ENCODE measurements at regions not wholly inside any gene's neighbourhood (a gene's known extent, or its start where the extent isn't known, plus 50 kb on each side); places are given as distances from the start of the nearest gene placed in this dataset.

- Histone ChIP-seq H4K91ac (ENCODE audit: low read depth, low read length, poor library complexity) (no peak overlapping the region), H3K27ac (replicated peaks; ENCODE audit: low read length) (no peak overlapping the region), H2AFZ (ENCODE audit: low read length) (no peak overlapping the region), H3K23ac (ENCODE audit: low read depth, low read length, poor library complexity) (no peak overlapping the region), H3K4me1 (ENCODE audit: control insufficient read depth in 2 of 2, insufficient read depth in 1 of 2, low read depth in 1 of 2, low read length in 2 of 2) (no peaks in the 10 kb centered on the region), H3K9me3 (replicated peaks in 1 of 2; ENCODE audit: control insufficient read depth in 2 of 2, insufficient read depth in 1 of 2, low read depth in 1 of 2, low read length in 2 of 2) (peaks cover 0 to 2% of the 10 kb centered on the region in 2 donors), H3K79me1 (ENCODE audit: low read depth, low read length) (no peaks in the 10 kb centered on the region), H2AK5ac (ENCODE audit: low read depth, low read length) (no peak overlapping the region), H3K4me3 (ENCODE audit: low read length in 2 of 2) (no peak overlapping the region), H2BK15ac (ENCODE audit: low read length) (no peak overlapping the region), H2BK120ac (ENCODE audit: low read depth, low read length) (no peak overlapping the region), H2BK12ac (ENCODE audit: low read length) (no peak overlapping the region), H3K14ac (ENCODE audit: low read length) (no peak overlapping the region), H3K4me2 (ENCODE audit: insufficient read depth, low read length, poor library complexity, severe bottlenecking) (no peak overlapping the region), H2BK5ac (ENCODE audit: low read length) (no peak overlapping the region), H3K27me3 (ENCODE audit: control insufficient read depth in 3 of 3, insufficient read depth in 3 of 3, low read depth in 1 of 3, low read length in 3 of 3) (peaks cover 0 to 6% (median 0%) of the 10 kb centered on the region in 3 experiments), H4K8ac (ENCODE audit: low read depth, low read length) (no peak overlapping the region), H3K36me3 (replicated peaks in 1 of 2; ENCODE audit: control insufficient read depth in 2 of 2, insufficient read depth in 2 of 2, low read length in 2 of 2) (no peaks in the 10 kb centered on the region), H3K9ac (ENCODE audit: low read depth, low read length, poor library complexity) (no peak overlapping the region), H3K4ac (ENCODE audit: low read length) (no peak overlapping the region), H3K18ac (ENCODE audit: low read length) (no peak overlapping the region)
- no CpG with 5 or more reads among the region's 5 CpGs for WGBS, 2 donors (ENCODE audit: extremely low coverage in 2 of 2, insufficient read length in 2 of 2, insufficient replicate concordance in 1 of 2)
- DNase-seq (ENCODE audit: low spot score), result no peak
Observed at GRCh38 chr10:113340282-113340681, 212.6 kb upstream of the HABP2 start.

- H4K91ac ChIP-seq (ENCODE audit: low read depth, low read length, poor library complexity), result no peak overlapping the region
- H2BK120ac ChIP-seq (ENCODE audit: low read depth, low read length), result no peak overlapping the region
- H3K9ac ChIP-seq (ENCODE audit: low read depth, low read length, poor library complexity), result no peak overlapping the region
- DNase-seq (ENCODE audit: low spot score), result no peak
- H3K4me3 ChIP-seq (ENCODE audit: low read length in 2 of 2), result no peak overlapping the region
- no peaks in the 10 kb centered on the region for H3K36me3 ChIP-seq (replicated peaks in 1 of 2; ENCODE audit: control insufficient read depth in 2 of 2, insufficient read depth in 2 of 2, low read length in 2 of 2)
- H2BK5ac ChIP-seq (ENCODE audit: low read length), result no peak overlapping the region
- H2BK15ac ChIP-seq (ENCODE audit: low read length), result no peak overlapping the region
- H3K27me3 ChIP-seq (ENCODE audit: control insufficient read depth in 3 of 3, insufficient read depth in 3 of 3, low read depth in 1 of 3, low read length in 3 of 3), result peaks cover 0 to 6% (median 0%) of the 10 kb centered on the region in 3 experiments
- no peaks in the 10 kb centered on the region for H3K79me1 ChIP-seq (ENCODE audit: low read depth, low read length)
- no peak overlapping the region for H3K4me2 ChIP-seq (ENCODE audit: insufficient read depth, low read length, poor library complexity, severe bottlenecking)
- no CpG with 5 or more reads among the region's 2 CpGs for WGBS, 2 donors (ENCODE audit: extremely low coverage in 2 of 2, insufficient read length in 2 of 2, insufficient replicate concordance in 1 of 2)
- H4K8ac ChIP-seq (ENCODE audit: low read depth, low read length), result no peak overlapping the region
- H3K23ac ChIP-seq (ENCODE audit: low read depth, low read length, poor library complexity), result no peak overlapping the region
- H3K4me1 ChIP-seq (ENCODE audit: control insufficient read depth in 2 of 2, insufficient read depth in 1 of 2, low read depth in 1 of 2, low read length in 2 of 2), result peaks cover 2 to 5% of the 10 kb centered on the region in 2 donors
- no peak overlapping the region for H3K4ac ChIP-seq (ENCODE audit: low read length)
- H2AK5ac ChIP-seq (ENCODE audit: low read depth, low read length), result no peak overlapping the region
- no peak overlapping the region for H3K27ac ChIP-seq (replicated peaks; ENCODE audit: low read length)
- no peak overlapping the region for H2AFZ ChIP-seq (ENCODE audit: low read length)
- H3K18ac ChIP-seq (ENCODE audit: low read length), result no peak overlapping the region
- peaks cover 0 to 2% of the 10 kb centered on the region in 2 donors for H3K9me3 ChIP-seq (replicated peaks in 1 of 2; ENCODE audit: control insufficient read depth in 2 of 2, insufficient read depth in 1 of 2, low read depth in 1 of 2, low read length in 2 of 2)
- H2BK12ac ChIP-seq (ENCODE audit: low read length), result no peak overlapping the region
- H3K14ac ChIP-seq (ENCODE audit: low read length), result no peak overlapping the region
Observed at GRCh38 chr10:113341138-113341537, 211.7 kb upstream of the HABP2 start.

- Histone ChIP-seq H3K79me1 (ENCODE audit: low read depth, low read length) (no peaks in the 10 kb centered on the region), H3K18ac (ENCODE audit: low read length) (no peak overlapping the region), H2BK120ac (ENCODE audit: low read depth, low read length) (no peak overlapping the region), H3K4me2 (ENCODE audit: insufficient read depth, low read length, poor library complexity, severe bottlenecking) (no peak overlapping the region), H3K14ac (ENCODE audit: low read length) (no peak overlapping the region), H3K4me1 (ENCODE audit: control insufficient read depth in 2 of 2, insufficient read depth in 1 of 2, low read depth in 1 of 2, low read length in 2 of 2) (peaks cover 2 to 11% of the 10 kb centered on the region in 2 donors), H4K91ac (ENCODE audit: low read depth, low read length, poor library complexity) (no peak overlapping the region), H3K9ac (ENCODE audit: low read depth, low read length, poor library complexity) (no peak overlapping the region), H3K27ac (replicated peaks; ENCODE audit: low read length) (no peak overlapping the region), H2AK5ac (ENCODE audit: low read depth, low read length) (no peak overlapping the region), H2BK15ac (ENCODE audit: low read length) (no peak overlapping the region), H4K8ac (ENCODE audit: low read depth, low read length) (no peak overlapping the region), H3K36me3 (replicated peaks in 1 of 2; ENCODE audit: control insufficient read depth in 2 of 2, insufficient read depth in 2 of 2, low read length in 2 of 2) (no peaks in the 10 kb centered on the region), H3K23ac (ENCODE audit: low read depth, low read length, poor library complexity) (no peak overlapping the region), H3K4me3 (ENCODE audit: low read length in 2 of 2) (no peak overlapping the region), H2BK5ac (ENCODE audit: low read length) (no peak overlapping the region), H3K27me3 (ENCODE audit: control insufficient read depth in 3 of 3, insufficient read depth in 3 of 3, low read depth in 1 of 3, low read length in 3 of 3) (no peaks in the 10 kb centered on the region), H2BK12ac (ENCODE audit: low read length) (no peak overlapping the region), H2AFZ (ENCODE audit: low read length) (peak overlapping the region; percentile 21), H3K4ac (ENCODE audit: low read length) (no peak overlapping the region), H3K9me3 (replicated peaks in 1 of 2; ENCODE audit: control insufficient read depth in 2 of 2, insufficient read depth in 1 of 2, low read depth in 1 of 2, low read length in 2 of 2) (peaks cover 0 to 4% of the 10 kb centered on the region in 2 donors)
- no CpG with 5 or more reads among the region's 7 CpGs for WGBS, 2 donors (ENCODE audit: extremely low coverage in 2 of 2, insufficient read length in 2 of 2, insufficient replicate concordance in 1 of 2)
- no peak for DNase-seq (ENCODE audit: low spot score)
Observed at GRCh38 chr10:113345826-113346624, 206.8 kb upstream of the HABP2 start.

- H3K9ac ChIP-seq (ENCODE audit: low read depth, low read length, poor library complexity), result no peak overlapping the region
- H4K91ac ChIP-seq (ENCODE audit: low read depth, low read length, poor library complexity), result no peak overlapping the region
- no peak for DNase-seq (ENCODE audit: low spot score)
- H3K23ac ChIP-seq (ENCODE audit: low read depth, low read length, poor library complexity), result no peak overlapping the region
- no peak overlapping the region for H3K4me3 ChIP-seq (ENCODE audit: low read length in 2 of 2)
- H2BK15ac ChIP-seq (ENCODE audit: low read length), result no peak overlapping the region
- H3K4me2 ChIP-seq (ENCODE audit: insufficient read depth, low read length, poor library complexity, severe bottlenecking), result no peak overlapping the region
- H4K8ac ChIP-seq (ENCODE audit: low read depth, low read length), result no peak overlapping the region
- H3K4ac ChIP-seq (ENCODE audit: low read length), result no peak overlapping the region
- no peak overlapping the region for H2AFZ ChIP-seq (ENCODE audit: low read length)
- no peak overlapping the region for H3K18ac ChIP-seq (ENCODE audit: low read length)
- no peak overlapping the region for H3K14ac ChIP-seq (ENCODE audit: low read length)
- H2BK12ac ChIP-seq (ENCODE audit: low read length), result no peak overlapping the region
- peaks cover 0 to 3% (median 0%) of the 10 kb centered on the region in 3 experiments for H3K27me3 ChIP-seq (ENCODE audit: control insufficient read depth in 3 of 3, insufficient read depth in 3 of 3, low read depth in 1 of 3, low read length in 3 of 3)
- no peak overlapping the region for H3K27ac ChIP-seq (replicated peaks; ENCODE audit: low read length)
- H2BK120ac ChIP-seq (ENCODE audit: low read depth, low read length), result no peak overlapping the region
- no peaks in the 10 kb centered on the region for H3K36me3 ChIP-seq (replicated peaks in 1 of 2; ENCODE audit: control insufficient read depth in 2 of 2, insufficient read depth in 2 of 2, low read length in 2 of 2)
- peaks cover 2 to 11% of the 10 kb centered on the region in 2 donors for H3K4me1 ChIP-seq (ENCODE audit: control insufficient read depth in 2 of 2, insufficient read depth in 1 of 2, low read depth in 1 of 2, low read length in 2 of 2)
- H2AK5ac ChIP-seq (ENCODE audit: low read depth, low read length), result no peak overlapping the region
- H2BK5ac ChIP-seq (ENCODE audit: low read length), result no peak overlapping the region
- H3K79me1 ChIP-seq (ENCODE audit: low read depth, low read length), result no peaks in the 10 kb centered on the region
- no CpG with 5 or more reads among the region's 4 CpGs for WGBS, 2 donors (ENCODE audit: extremely low coverage in 2 of 2, insufficient read length in 2 of 2, insufficient replicate concordance in 1 of 2)
- peaks cover 0 to 4% of the 10 kb centered on the region in 2 donors for H3K9me3 ChIP-seq (replicated peaks in 1 of 2; ENCODE audit: control insufficient read depth in 2 of 2, insufficient read depth in 1 of 2, low read depth in 1 of 2, low read length in 2 of 2)
Observed at GRCh38 chr10:113347508-113347907, 205.3 kb upstream of the HABP2 start.

Data from neuronal stem cell (in vitro differentiated cells).